Liver (tissue), 7 donors: ENCODE measurements at regions not wholly inside any gene's neighbourhood (a gene's known extent, or its start where the extent isn't known, plus 50 kb on each side); places are given as distances from the start of the nearest gene placed in this dataset.

Experiments used
- DNase-seq: peaks from one replicate; pipeline ENCODE4 v3.0.0-alpha.2; 2017; ENCODE audit warnings: low spot score
- H3K27ac ChIP-seq, 2 donors: one replicate each; pipeline ENCODE4 v1.7.0; 2013; ENCODE audit warnings: inconsistent platforms in 2 of 2, low read length in 2 of 2, control low read depth in 1 of 2, low read depth in 1 of 2, mild to moderate bottlenecking in 1 of 2
- H3K27me3 ChIP-seq, 4 donors: one replicate each; pipeline versions ENCODE4 v1.6.1 to v1.7.0; 2013; ENCODE audit warnings: low read length in 3 of 4, inconsistent platforms in 1 of 4, mild to moderate bottlenecking in 1 of 4, moderate library complexity in 1 of 4; ENCODE audit not compliant: control insufficient read depth in 4 of 4, insufficient read depth in 4 of 4
- H3K36me3 ChIP-seq, 4 donors: one replicate each; pipeline versions ENCODE4 v1.6.1 to v1.7.0; 2013; ENCODE audit warnings: low read length in 3 of 4, mild to moderate bottlenecking in 3 of 4, low read depth in 1 of 4, moderate library complexity in 1 of 4; ENCODE audit not compliant: control insufficient read depth in 4 of 4, insufficient read depth in 3 of 4
- H3K4me1 ChIP-seq, 4 donors: one replicate each; pipeline versions ENCODE4 v1.6.1 to v1.7.0; 2013; ENCODE audit warnings: low read length in 3 of 4, mild to moderate bottlenecking in 3 of 4, moderate library complexity in 1 of 4; ENCODE audit not compliant: control insufficient read depth in 4 of 4, insufficient read depth in 4 of 4
- H3K4me3 ChIP-seq, 3 donors: one replicate each; pipeline versions ENCODE4 v1.6.1 to v1.7.0; 2013; ENCODE audit warnings: low read length in 3 of 3, control low read depth in 1 of 3, low read depth in 1 of 3, mild to moderate bottlenecking in 1 of 3
- H3K9ac ChIP-seq, 2 donors: one replicate each; pipeline ENCODE4 v1.7.0; 2013; ENCODE audit warnings: low read length in 2 of 2, mild to moderate bottlenecking in 2 of 2, moderate library complexity in 2 of 2, control low read depth in 1 of 2, low read depth in 1 of 2
- H3K9me3 ChIP-seq, 4 donors: one replicate each; pipeline versions ENCODE4 v1.6.1 to v1.7.0; 2013; ENCODE audit warnings: low read length in 3 of 4; ENCODE audit not compliant: control insufficient read depth in 4 of 4
- ATF3 ChIP-seq: IDR thresholded peaks from 2 replicates; pipeline ENCODE4 v1.6.1; 2016; ENCODE audit warnings: antibody characterized with exemption
- EGR1 ChIP-seq, 2 donors: IDR thresholded peaks; 2 replicates each; pipeline ENCODE4 v1.6.1; 2016 to 2018; ENCODE audit warnings: antibody characterized with exemption in 2 of 2, low read depth in 2 of 2
- FOXA1 ChIP-seq: IDR thresholded peaks from 2 replicates; pipeline ENCODE4 v1.6.1; 2016; ENCODE audit warnings: antibody characterized with exemption
- FOXA2 ChIP-seq: IDR thresholded peaks from 2 replicates; pipeline ENCODE4 v1.6.1; 2016; ENCODE audit warnings: antibody characterized with exemption
- GABPA ChIP-seq, 2 donors: IDR thresholded peaks in 1 of 2; conservative IDR thresholded peaks in 1 of 2; 2 replicates each; pipeline ENCODE4 v1.6.1; 2016; ENCODE audit warnings: antibody characterized with exemption in 2 of 2, mild to moderate bottlenecking in 1 of 2, moderate library complexity in 1 of 2
- HNF4A ChIP-seq, 2 donors: conservative IDR thresholded peaks; 2 replicates each; pipeline ENCODE4 v1.6.1; 2016; ENCODE audit warnings: antibody characterized with exemption in 2 of 2, mild to moderate bottlenecking in 2 of 2
- HNF4G ChIP-seq: IDR thresholded peaks from 2 replicates; pipeline ENCODE4 v1.6.1; 2016; ENCODE audit warnings: antibody characterized with exemption
- JUND ChIP-seq, 2 donors: IDR thresholded peaks; 2 replicates each; pipeline ENCODE4 v1.6.1; 2016; ENCODE audit warnings: antibody characterized with exemption in 2 of 2
- NR2F2 ChIP-seq: IDR thresholded peaks from 2 replicates; pipeline ENCODE4 v1.6.1; 2016; ENCODE audit warnings: antibody characterized with exemption
- RAD21 ChIP-seq, 2 donors: IDR thresholded peaks; 2 replicates each; pipeline ENCODE4 v1.6.1; 2016; ENCODE audit warnings: antibody characterized with exemption in 2 of 2, mild to moderate bottlenecking in 2 of 2
- RXRA ChIP-seq, 2 donors: IDR thresholded peaks; 2 replicates each; pipeline ENCODE4 v1.6.1; 2017 to 2018; ENCODE audit warnings: antibody characterized with exemption in 2 of 2, mild to moderate bottlenecking in 1 of 2
- SP1 ChIP-seq: IDR thresholded peaks from 2 replicates; pipeline ENCODE4 v1.6.1; 2018; ENCODE audit warnings: antibody characterized with exemption, mild to moderate bottlenecking
- TAF1 ChIP-seq: conservative IDR thresholded peaks from 2 replicates; pipeline ENCODE4 v1.6.1; 2016; ENCODE audit warnings: antibody characterized with exemption, mild to moderate bottlenecking
- YY1 ChIP-seq: IDR thresholded peaks from 2 replicates; pipeline ENCODE4 v1.6.1; 2016; ENCODE audit warnings: antibody characterized with exemption, mild to moderate bottlenecking
- TF ChIP-seq, protein P1 (sequence below): IDR thresholded peaks from 2 replicates; pipeline ENCODE4 v1.6.1; 2016; ENCODE audit warnings: antibody characterized with exemption
- TF ChIP-seq, protein P2 (sequence below): IDR thresholded peaks from 2 replicates; pipeline ENCODE4 v1.6.1; 2016; ENCODE audit warnings: antibody characterized with exemption, mild to moderate bottlenecking
- TF ChIP-seq, protein P3 (sequence below): fragments of 150-350 bp; IDR thresholded peaks from 2 replicates; pipeline ENCODE4 v1.5.1; 2017; ENCODE audit warnings: improper control_type of control experiment, low read depth, low read length; ENCODE audit not compliant: missing input control
- TF ChIP-seq, protein P4 (sequence below): IDR thresholded peaks from 2 replicates; pipeline ENCODE4 v1.6.1; 2016; ENCODE audit warnings: antibody characterized with exemption
- donor health status: healthy.
- donor health status: healthy.
- donor health status: healthy.
- donor health status: healthy.

DNA sequence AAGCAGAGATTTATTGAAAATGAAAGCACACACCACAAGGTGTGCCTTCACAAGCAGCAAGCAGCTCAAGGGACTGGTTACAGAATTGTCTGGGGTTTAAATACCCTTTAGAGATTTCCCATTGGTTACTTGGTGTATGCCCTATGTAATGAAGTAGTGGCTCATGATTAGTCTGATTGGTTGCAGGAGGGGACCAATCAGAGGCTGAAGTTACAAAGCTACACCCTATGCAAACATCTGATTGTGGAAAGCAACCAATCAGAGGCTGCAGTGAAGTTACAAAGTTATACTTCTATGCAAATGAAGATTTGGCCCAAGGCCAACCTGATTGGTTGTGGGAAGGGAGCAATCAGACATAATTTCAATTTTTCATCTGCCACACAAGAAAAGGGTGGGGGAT lies 119.9 kb downstream of the C9orf152 start:
- Histone ChIP-seq H3K36me3 (no peaks in the 10 kb centered on the region), H3K9me3 (no peaks in the 10 kb centered on the region), H3K27ac (no peak overlapping the region)

More for the DNA sequence above, 119.9 kb downstream of the C9orf152 start:
- Histone ChIP-seq H3K27me3 (no peaks in the 10 kb centered on the region), H3K4me1 (peaks cover 0 to 5% (median 0%) of the 10 kb centered on the region in 4 donors), H3K9ac (no peak overlapping the region), H3K4me3 (no peak overlapping the region)
- DNase-seq, result no peak
- no peak for TF ChIP-seq RAD21 (IDR thresholded peaks at IDR 0.05)
- TF ChIP-seq HNF4G, result no peak
- no peak for TF ChIP-seq TAF1
- TF ChIP-seq, protein P1, sequence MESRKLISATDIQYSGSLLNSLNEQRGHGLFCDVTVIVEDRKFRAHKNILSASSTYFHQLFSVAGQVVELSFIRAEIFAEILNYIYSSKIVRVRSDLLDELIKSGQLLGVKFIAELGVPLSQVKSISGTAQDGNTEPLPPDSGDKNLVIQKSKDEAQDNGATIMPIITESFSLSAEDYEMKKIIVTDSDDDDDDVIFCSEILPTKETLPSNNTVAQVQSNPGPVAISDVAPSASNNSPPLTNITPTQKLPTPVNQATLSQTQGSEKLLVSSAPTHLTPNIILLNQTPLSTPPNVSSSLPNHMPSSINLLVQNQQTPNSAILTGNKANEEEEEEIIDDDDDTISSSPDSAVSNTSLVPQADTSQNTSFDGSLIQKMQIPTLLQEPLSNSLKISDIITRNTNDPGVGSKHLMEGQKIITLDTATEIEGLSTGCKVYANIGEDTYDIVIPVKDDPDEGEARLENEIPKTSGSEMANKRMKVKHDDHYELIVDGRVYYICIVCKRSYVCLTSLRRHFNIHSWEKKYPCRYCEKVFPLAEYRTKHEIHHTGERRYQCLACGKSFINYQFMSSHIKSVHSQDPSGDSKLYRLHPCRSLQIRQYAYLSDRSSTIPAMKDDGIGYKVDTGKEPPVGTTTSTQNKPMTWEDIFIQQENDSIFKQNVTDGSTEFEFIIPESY, result no peak
- no peak for TF ChIP-seq RXRA (IDR thresholded peaks at IDR 0.05)
- TF ChIP-seq ATF3, result no peak
- TF ChIP-seq NR2F2, result no peak
- TF ChIP-seq, protein P2, sequence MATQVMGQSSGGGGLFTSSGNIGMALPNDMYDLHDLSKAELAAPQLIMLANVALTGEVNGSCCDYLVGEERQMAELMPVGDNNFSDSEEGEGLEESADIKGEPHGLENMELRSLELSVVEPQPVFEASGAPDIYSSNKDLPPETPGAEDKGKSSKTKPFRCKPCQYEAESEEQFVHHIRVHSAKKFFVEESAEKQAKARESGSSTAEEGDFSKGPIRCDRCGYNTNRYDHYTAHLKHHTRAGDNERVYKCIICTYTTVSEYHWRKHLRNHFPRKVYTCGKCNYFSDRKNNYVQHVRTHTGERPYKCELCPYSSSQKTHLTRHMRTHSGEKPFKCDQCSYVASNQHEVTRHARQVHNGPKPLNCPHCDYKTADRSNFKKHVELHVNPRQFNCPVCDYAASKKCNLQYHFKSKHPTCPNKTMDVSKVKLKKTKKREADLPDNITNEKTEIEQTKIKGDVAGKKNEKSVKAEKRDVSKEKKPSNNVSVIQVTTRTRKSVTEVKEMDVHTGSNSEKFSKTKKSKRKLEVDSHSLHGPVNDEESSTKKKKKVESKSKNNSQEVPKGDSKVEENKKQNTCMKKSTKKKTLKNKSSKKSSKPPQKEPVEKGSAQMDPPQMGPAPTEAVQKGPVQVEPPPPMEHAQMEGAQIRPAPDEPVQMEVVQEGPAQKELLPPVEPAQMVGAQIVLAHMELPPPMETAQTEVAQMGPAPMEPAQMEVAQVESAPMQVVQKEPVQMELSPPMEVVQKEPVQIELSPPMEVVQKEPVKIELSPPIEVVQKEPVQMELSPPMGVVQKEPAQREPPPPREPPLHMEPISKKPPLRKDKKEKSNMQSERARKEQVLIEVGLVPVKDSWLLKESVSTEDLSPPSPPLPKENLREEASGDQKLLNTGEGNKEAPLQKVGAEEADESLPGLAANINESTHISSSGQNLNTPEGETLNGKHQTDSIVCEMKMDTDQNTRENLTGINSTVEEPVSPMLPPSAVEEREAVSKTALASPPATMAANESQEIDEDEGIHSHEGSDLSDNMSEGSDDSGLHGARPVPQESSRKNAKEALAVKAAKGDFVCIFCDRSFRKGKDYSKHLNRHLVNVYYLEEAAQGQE, result no peak
- TF ChIP-seq GABPA (IDR thresholded peaks at IDR 0.05 in 1 of 2, conservative IDR thresholded peaks at IDR 0.05 in 1 of 2), result no peak
- no peak for TF ChIP-seq FOXA2
- TF ChIP-seq SP1, result no peak
- TF ChIP-seq, protein P3, sequence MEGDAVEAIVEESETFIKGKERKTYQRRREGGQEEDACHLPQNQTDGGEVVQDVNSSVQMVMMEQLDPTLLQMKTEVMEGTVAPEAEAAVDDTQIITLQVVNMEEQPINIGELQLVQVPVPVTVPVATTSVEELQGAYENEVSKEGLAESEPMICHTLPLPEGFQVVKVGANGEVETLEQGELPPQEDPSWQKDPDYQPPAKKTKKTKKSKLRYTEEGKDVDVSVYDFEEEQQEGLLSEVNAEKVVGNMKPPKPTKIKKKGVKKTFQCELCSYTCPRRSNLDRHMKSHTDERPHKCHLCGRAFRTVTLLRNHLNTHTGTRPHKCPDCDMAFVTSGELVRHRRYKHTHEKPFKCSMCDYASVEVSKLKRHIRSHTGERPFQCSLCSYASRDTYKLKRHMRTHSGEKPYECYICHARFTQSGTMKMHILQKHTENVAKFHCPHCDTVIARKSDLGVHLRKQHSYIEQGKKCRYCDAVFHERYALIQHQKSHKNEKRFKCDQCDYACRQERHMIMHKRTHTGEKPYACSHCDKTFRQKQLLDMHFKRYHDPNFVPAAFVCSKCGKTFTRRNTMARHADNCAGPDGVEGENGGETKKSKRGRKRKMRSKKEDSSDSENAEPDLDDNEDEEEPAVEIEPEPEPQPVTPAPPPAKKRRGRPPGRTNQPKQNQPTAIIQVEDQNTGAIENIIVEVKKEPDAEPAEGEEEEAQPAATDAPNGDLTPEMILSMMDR, result no peak
- TF ChIP-seq, protein P4, sequence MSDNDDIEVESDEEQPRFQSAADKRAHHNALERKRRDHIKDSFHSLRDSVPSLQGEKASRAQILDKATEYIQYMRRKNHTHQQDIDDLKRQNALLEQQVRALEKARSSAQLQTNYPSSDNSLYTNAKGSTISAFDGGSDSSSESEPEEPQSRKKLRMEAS, result no peak
- no peak for TF ChIP-seq FOXA1
- no peak for TF ChIP-seq JUND (IDR thresholded peaks at IDR 0.05)
- TF ChIP-seq EGR1 (IDR thresholded peaks at IDR 0.05; ENCODE audit: low read depth in 2 of 2), result no peak
- TF ChIP-seq HNF4A (conservative IDR thresholded peaks at IDR 0.05), result no peak
- TF ChIP-seq YY1, result no peak
